SK-N-MC (cell line): ENCODE measurements at regions not wholly inside any gene's neighbourhood (a gene's known extent, or its start where the extent isn't known, plus 50 kb on each side); places are given as distances from the start of the nearest gene placed in this dataset.

ENCODE experiments used
- DNase-seq: peaks from one replicate; pipeline ENCODE4 v3.0.0-alpha.2; 2011; ENCODE audit warnings: low read depth, low spot score
- H3K27ac ChIP-seq: fragments of 200-600 bp; sonication (generic); 2 replicates; pipeline ENCODE4 v1.5.1; 2016; ENCODE audit warnings: mixed run types
- H3K36me3 ChIP-seq: fragments of 200-600 bp; sonication (generic); 2 replicates; pipeline ENCODE4 v1.6.1; 2017; ENCODE audit warnings: antibody characterized with exemption, low read length, mixed read lengths; ENCODE audit not compliant: insufficient read depth
- H3K4me3 ChIP-seq: fragments of 200-600 bp; sonication (generic); 2 replicates; pipeline ENCODE4 v1.5.1; 2016
- H3K9ac ChIP-seq: fragments of 200-600 bp; sonication (generic); 2 replicates; pipeline ENCODE4 v1.8.0; 2017; ENCODE audit warnings: mixed run types, mixed read lengths; ENCODE audit not compliant: insufficient read length
- H3K9me3 ChIP-seq: fragments of 200-600 bp; sonication (generic); 2 replicates; pipeline ENCODE4 v1.6.1; 2017; ENCODE audit warnings: low read depth, mild to moderate bottlenecking, antibody characterized with exemption, low read length, moderate library complexity, mixed read lengths
- EZH2 ChIP-seq: fragments of 200-600 bp; sonication (generic); IDR thresholded peaks from one replicate; pipeline ENCODE4 v1.6.1; 2017; ENCODE audit warnings: antibody characterized with exemption
- FOXP2 ChIP-seq: optimal IDR thresholded peaks from 2 replicates; pipeline ENCODE3; 2011; ENCODE audit warnings: mild to moderate bottlenecking, moderate library complexity; ENCODE audit not compliant: insufficient read depth; ENCODE audit errors: extremely low read length, control extremely low read depth
- POLR2AphosphoS5 ChIP-seq: IDR thresholded peaks from 2 replicates; pipeline ENCODE4 v1.6.1; 2012; ENCODE audit warnings: mild to moderate bottlenecking, low read depth, low read length, borderline replicate concordance

GRCh38 chr3:187941135-187941847 lies 196.0 kb upstream of the BCL6 start:
- no peak for DNase-seq
- Histone ChIP-seq H3K27ac (no peak overlapping the region), H3K9me3 (no peaks in the 10 kb centered on the region), H3K9ac (no peak overlapping the region), H3K4me3 (no peak overlapping the region), H3K36me3 (no peaks in the 10 kb centered on the region)
- TF ChIP-seq EZH2 (no peak), FOXP2 (no peak), POLR2AphosphoS5 (no peak)

- Histone ChIP-seq H3K4me3 (no peak overlapping the region), H3K36me3 (no peaks in the 10 kb centered on the region), H3K9me3 (no peaks in the 10 kb centered on the region), H3K27ac (no peak overlapping the region), H3K9ac (no peak overlapping the region)
- DNase-seq, result no peak
- TF ChIP-seq EZH2, result no peak
- no peak for TF ChIP-seq FOXP2
- TF ChIP-seq POLR2AphosphoS5, result no peak
These were observed 196.6 kb upstream of the BCL6 start for GRCh38 chr3:187941848-187942194.

GRCh38 chr3:187942658-187943241 lies 197.5 kb upstream of the BCL6 start:
- no peak for DNase-seq
- Histone ChIP-seq H3K9me3 (no peaks in the 10 kb centered on the region), H3K36me3 (no peaks in the 10 kb centered on the region), H3K9ac (no peak overlapping the region), H3K4me3 (no peak overlapping the region), H3K27ac (no peak overlapping the region)
- TF ChIP-seq FOXP2 (no peak), POLR2AphosphoS5 (no peak), EZH2 (no peak)

GRCh38 chr3:187943677-187944389 lies 198.6 kb upstream of the BCL6 start:
- TF ChIP-seq POLR2AphosphoS5 (no peak), EZH2 (no peak), FOXP2 (no peak)
- no peak overlapping the region for H3K27ac ChIP-seq
- no peak overlapping the region for H3K9ac ChIP-seq
- no peak for DNase-seq
- no peaks in the 10 kb centered on the region for H3K9me3 ChIP-seq
- no peak overlapping the region for H3K4me3 ChIP-seq
- H3K36me3 ChIP-seq, result no peaks in the 10 kb centered on the region

- Histone ChIP-seq H3K9ac (no peak overlapping the region), H3K27ac (no peak overlapping the region), H3K4me3 (no peak overlapping the region), H3K9me3 (no peaks in the 10 kb centered on the region), H3K36me3 (no peaks in the 10 kb centered on the region)
- DNase-seq, result no peak
- TF ChIP-seq EZH2 (no peak), FOXP2 (no peak), POLR2AphosphoS5 (no peak)
These were observed 199.3 kb upstream of the BCL6 start for GRCh38 chr3:187944390-187945179.

GRCh38 chr3:187945374-187945773 lies 200.1 kb upstream of the BCL6 start:
- Histone ChIP-seq H3K36me3 (no peaks in the 10 kb centered on the region), H3K4me3 (no peak overlapping the region), H3K27ac (no peak overlapping the region), H3K9ac (no peak overlapping the region), H3K9me3 (no peaks in the 10 kb centered on the region)
- DNase-seq, result no peak
- TF ChIP-seq POLR2AphosphoS5, result no peak
- TF ChIP-seq EZH2, result no peak
- no peak for TF ChIP-seq FOXP2

GRCh38 chr3:187946163-187946691 lies 201.0 kb upstream of the BCL6 start:
- H3K27ac ChIP-seq, result no peak overlapping the region
- H3K9ac ChIP-seq, result no peak overlapping the region

More at GRCh38 chr3:187946163-187946691, 201.0 kb upstream of the BCL6 start:
- Histone ChIP-seq H3K9me3 (no peaks in the 10 kb centered on the region), H3K4me3 (no peak overlapping the region), H3K36me3 (no peaks in the 10 kb centered on the region)
- no peak for DNase-seq
- TF ChIP-seq FOXP2 (no peak), POLR2AphosphoS5 (no peak), EZH2 (no peak)
